ENCODE measurements at regions not wholly inside any gene's neighbourhood (a gene's known extent, or its start where the extent isn't known, plus 50 kb on each side); places are given as distances from the start of the nearest gene placed in this dataset.

DNA sequence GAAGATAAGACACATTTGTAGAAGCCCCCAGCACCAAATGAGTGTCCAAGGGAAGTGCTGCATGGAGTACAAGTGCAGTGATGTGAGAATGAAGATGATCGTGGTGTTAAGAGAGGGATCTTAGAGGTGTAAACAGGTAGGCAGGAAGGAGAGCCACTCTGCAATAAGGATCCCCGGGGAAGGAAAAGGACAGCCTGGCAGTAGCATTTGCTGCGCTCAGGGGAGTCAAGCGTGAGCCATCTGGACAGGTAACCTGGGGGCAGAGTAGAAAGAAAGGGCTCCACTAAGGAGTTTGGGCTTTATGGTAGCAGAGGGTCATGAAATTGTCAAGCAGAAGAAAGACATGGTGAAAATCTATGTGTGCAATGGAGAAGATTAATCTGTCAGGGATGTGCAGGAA is 587.2 kb downstream of the BUD13 start:
- intact Hi-C loops (cut with micrococcal nuclease): no loop called here
- H3K79me2 ChIP-seq (ENCODE audit: insufficient read depth, low read length): no peaks in the 10 kb centered on the region
- H3K9ac ChIP-seq (ENCODE audit: insufficient read depth, low read length, poor library complexity, severe bottlenecking): no peak overlapping the region
- Mint-ChIP-seq H3K4me3 (no peak overlapping the region), H3K27ac (no peak overlapping the region), H3K36me3 (no peaks in the 10 kb centered on the region), H3K9me3 (peaks cover 0 to 4% (median 0%) of the 10 kb centered on the region in 7 donors), H3K27me3 (ENCODE audit: low read depth in 3 of 3) (peaks cover 2 to 3% (median 2%) of the 10 kb centered on the region in 3 donors), H3K4me1 (no peaks in the 10 kb centered on the region)
- H3K27ac ChIP-seq (ENCODE audit: low read depth in 1 of 2, low read length in 2 of 2): no peak overlapping the region
- no peaks in the 10 kb centered on the region for H3K4me1 ChIP-seq (ENCODE audit: control insufficient read depth in 1 of 2, insufficient read depth in 2 of 2, low read length in 2 of 2)
- no peaks in the 10 kb centered on the region for H4K20me1 ChIP-seq (ENCODE audit: insufficient read depth, low read length)
- H3K36me3 ChIP-seq (replicated peaks in 1 of 2; ENCODE audit: control insufficient read depth in 1 of 2, insufficient read depth in 2 of 2, low read length in 2 of 2): no peaks in the 10 kb centered on the region
- H3K9me3 ChIP-seq (replicated peaks in 1 of 2; ENCODE audit: control insufficient read depth in 1 of 2, insufficient read depth in 1 of 2, low read length in 2 of 2): no peaks in the 10 kb centered on the region
- H2AFZ ChIP-seq (ENCODE audit: insufficient read depth, low read depth, low read length, poor library complexity, severe bottlenecking): no peak overlapping the region
- no peaks in the 10 kb centered on the region for H3K27me3 ChIP-seq (ENCODE audit: control insufficient read depth in 2 of 2, insufficient read depth in 2 of 2, low read length in 2 of 2)
- H3K4me3 ChIP-seq (replicated peaks in 1 of 3; ENCODE audit: low read depth in 2 of 3, low read length in 3 of 3): no peak overlapping the region
- 93% methylated on average over 4 of the region's 4 CpGs for WGBS (ENCODE audit: insufficient coverage)
- TF ChIP-seq, protein P1, sequence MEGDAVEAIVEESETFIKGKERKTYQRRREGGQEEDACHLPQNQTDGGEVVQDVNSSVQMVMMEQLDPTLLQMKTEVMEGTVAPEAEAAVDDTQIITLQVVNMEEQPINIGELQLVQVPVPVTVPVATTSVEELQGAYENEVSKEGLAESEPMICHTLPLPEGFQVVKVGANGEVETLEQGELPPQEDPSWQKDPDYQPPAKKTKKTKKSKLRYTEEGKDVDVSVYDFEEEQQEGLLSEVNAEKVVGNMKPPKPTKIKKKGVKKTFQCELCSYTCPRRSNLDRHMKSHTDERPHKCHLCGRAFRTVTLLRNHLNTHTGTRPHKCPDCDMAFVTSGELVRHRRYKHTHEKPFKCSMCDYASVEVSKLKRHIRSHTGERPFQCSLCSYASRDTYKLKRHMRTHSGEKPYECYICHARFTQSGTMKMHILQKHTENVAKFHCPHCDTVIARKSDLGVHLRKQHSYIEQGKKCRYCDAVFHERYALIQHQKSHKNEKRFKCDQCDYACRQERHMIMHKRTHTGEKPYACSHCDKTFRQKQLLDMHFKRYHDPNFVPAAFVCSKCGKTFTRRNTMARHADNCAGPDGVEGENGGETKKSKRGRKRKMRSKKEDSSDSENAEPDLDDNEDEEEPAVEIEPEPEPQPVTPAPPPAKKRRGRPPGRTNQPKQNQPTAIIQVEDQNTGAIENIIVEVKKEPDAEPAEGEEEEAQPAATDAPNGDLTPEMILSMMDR (IDR thresholded peaks at IDR 0.05): no peak
- DNase-seq: no peak
- no peak overlapping the region for H3K4me2 ChIP-seq (replicated peaks; ENCODE audit: extremely low read depth, low read length, poor library complexity, severe bottlenecking)

GRCh38 chr11:116184763-116185162 is 588.0 kb downstream of the BUD13 start:
- Mint-ChIP-seq H3K4me3 (no peak overlapping the region), H3K36me3 (no peaks in the 10 kb centered on the region), H3K27me3 (ENCODE audit: low read depth in 3 of 3) (peaks cover 2 to 3% (median 3%) of the 10 kb centered on the region in 3 donors), H3K4me1 (no peaks in the 10 kb centered on the region), H3K27ac (no peak overlapping the region), H3K9me3 (peaks cover 0 to 4% (median 0%) of the 10 kb centered on the region in 7 donors)
- no peak overlapping the region for H2AFZ ChIP-seq (ENCODE audit: insufficient read depth, low read depth, low read length, poor library complexity, severe bottlenecking)
- no peak overlapping the region for H3K9ac ChIP-seq (ENCODE audit: insufficient read depth, low read length, poor library complexity, severe bottlenecking)
- H3K4me3 ChIP-seq (replicated peaks in 1 of 3; ENCODE audit: low read depth in 2 of 3, low read length in 3 of 3): no peak overlapping the region
- H3K27me3 ChIP-seq (ENCODE audit: control insufficient read depth in 2 of 2, insufficient read depth in 2 of 2, low read length in 2 of 2): no peaks in the 10 kb centered on the region
- no peak overlapping the region for H3K4me2 ChIP-seq (replicated peaks; ENCODE audit: extremely low read depth, low read length, poor library complexity, severe bottlenecking)
- no peaks in the 10 kb centered on the region for H3K36me3 ChIP-seq (replicated peaks in 1 of 2; ENCODE audit: control insufficient read depth in 1 of 2, insufficient read depth in 2 of 2, low read length in 2 of 2)
- TF ChIP-seq, protein P1 (IDR thresholded peaks at IDR 0.05): no peak
- H3K27ac ChIP-seq (ENCODE audit: low read depth in 1 of 2, low read length in 2 of 2): no peak overlapping the region
- H3K4me1 ChIP-seq (ENCODE audit: control insufficient read depth in 1 of 2, insufficient read depth in 2 of 2, low read length in 2 of 2): no peaks in the 10 kb centered on the region
- DNase-seq: no peak
- H4K20me1 ChIP-seq (ENCODE audit: insufficient read depth, low read length): no peaks in the 10 kb centered on the region
- no peaks in the 10 kb centered on the region for H3K9me3 ChIP-seq (replicated peaks in 1 of 2; ENCODE audit: control insufficient read depth in 1 of 2, insufficient read depth in 1 of 2, low read length in 2 of 2)
- WGBS (ENCODE audit: insufficient coverage): no CpG with 5 or more reads among the region's 8 CpGs
- intact Hi-C loops (cut with micrococcal nuclease): no loop called here
- H3K79me2 ChIP-seq (ENCODE audit: insufficient read depth, low read length): no peaks in the 10 kb centered on the region

Data from CD14-positive monocyte (primary cell).